ENCODE measurements at regions not wholly inside any gene's neighbourhood (a gene's known extent, or its start where the extent isn't known, plus 50 kb on each side); places are given as distances from the start of the nearest gene placed in this dataset.

GRCh38 chr3:31373681-31374080, 159.0 kb upstream of the STT3B start:
- Histone ChIP-seq H3K4me3 (no peak overlapping the region), H3K36me3 (no peaks in the 10 kb centered on the region), H3K4me1 (no peaks in the 10 kb centered on the region), H3K27me3 (no peaks in the 10 kb centered on the region), H3K9ac (ENCODE audit: low read depth in 2 of 2, low read length in 2 of 2) (no peak overlapping the region), H3K9me3 (no peaks in the 10 kb centered on the region), H3K27ac (no peak overlapping the region)
- no peak for TF ChIP-seq CTCF (IDR thresholded peaks at IDR 0.05)
- intact Hi-C loops (cut with DNase I), result no loop called here
- no peak for DNase-seq

GRCh38 chr3:31377045-31377642, 155.6 kb upstream of the STT3B start:
- no peaks in the 10 kb centered on the region for H3K36me3 ChIP-seq
- no peaks in the 10 kb centered on the region for H3K4me1 ChIP-seq
- H3K9ac ChIP-seq (ENCODE audit: low read depth in 2 of 2, low read length in 2 of 2), result no peak overlapping the region
- no peaks in the 10 kb centered on the region for H3K27me3 ChIP-seq
- TF ChIP-seq CTCF (IDR thresholded peaks at IDR 0.05), result no peak
- H3K9me3 ChIP-seq, result no peaks in the 10 kb centered on the region
- no peak for DNase-seq
- H3K4me3 ChIP-seq, result no peak overlapping the region
- intact Hi-C loops (cut with DNase I), result no loop called here
- no peak overlapping the region for H3K27ac ChIP-seq

DNA sequence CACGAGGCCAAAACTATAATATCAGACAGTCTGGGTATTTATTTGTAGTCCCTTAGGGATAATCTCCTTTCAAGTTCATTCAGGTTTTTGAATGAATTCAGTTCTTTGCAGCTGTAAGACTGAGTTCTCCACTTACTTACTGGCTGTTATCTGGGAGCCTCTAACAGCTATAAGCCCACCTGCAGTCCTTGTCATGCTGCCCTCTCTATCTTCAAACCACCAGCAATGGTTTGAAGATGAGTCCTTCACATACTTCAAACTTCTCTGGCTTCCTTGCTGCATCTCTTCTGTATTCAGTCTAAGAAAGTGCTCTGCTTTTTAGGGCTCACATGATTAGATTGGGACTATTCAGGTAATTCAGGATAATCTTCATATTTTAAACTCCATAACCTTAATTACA, 154.5 kb upstream of the STT3B start:
- intact Hi-C loops (cut with DNase I), result no loop called here
- TF ChIP-seq CTCF (IDR thresholded peaks at IDR 0.05), result no peak
- Histone ChIP-seq H3K4me3 (no peak overlapping the region), H3K27me3 (no peaks in the 10 kb centered on the region), H3K4me1 (no peaks in the 10 kb centered on the region), H3K9me3 (no peaks in the 10 kb centered on the region), H3K36me3 (no peaks in the 10 kb centered on the region), H3K9ac (ENCODE audit: low read depth in 2 of 2, low read length in 2 of 2) (no peak overlapping the region), H3K27ac (no peak overlapping the region)
- no peak for DNase-seq

- no peak overlapping the region for H3K4me3 ChIP-seq
- no peaks in the 10 kb centered on the region for H3K4me1 ChIP-seq
- no peak overlapping the region for H3K9ac ChIP-seq (ENCODE audit: low read depth in 2 of 2, low read length in 2 of 2)
- intact Hi-C loops (cut with DNase I), result no loop called here
- TF ChIP-seq CTCF (IDR thresholded peaks at IDR 0.05), result no peak
- H3K36me3 ChIP-seq, result no peaks in the 10 kb centered on the region
- H3K9me3 ChIP-seq, result no peaks in the 10 kb centered on the region
- no peaks in the 10 kb centered on the region for H3K27me3 ChIP-seq
- H3K27ac ChIP-seq, result no peak overlapping the region
- DNase-seq, result no peak
Measured at GRCh38 chr3:31379598-31379997, 153.1 kb upstream of the STT3B start.

- H3K4me1 ChIP-seq, result no peaks in the 10 kb centered on the region
- H3K27ac ChIP-seq, result no peak overlapping the region
- no peaks in the 10 kb centered on the region for H3K9me3 ChIP-seq
- H3K27me3 ChIP-seq, result no peaks in the 10 kb centered on the region
- intact Hi-C loops (cut with DNase I), result no loop called here
- no peak overlapping the region for H3K4me3 ChIP-seq
- no peak for DNase-seq
- no peak overlapping the region for H3K9ac ChIP-seq (ENCODE audit: low read depth in 2 of 2, low read length in 2 of 2)
- TF ChIP-seq CTCF (IDR thresholded peaks at IDR 0.05), result no peak
- H3K36me3 ChIP-seq, result no peaks in the 10 kb centered on the region
Measured at GRCh38 chr3:31382856-31383255, 149.9 kb upstream of the STT3B start.
